ENCODE measurements at regions not wholly inside any gene's neighbourhood (a gene's known extent, or its start where the extent isn't known, plus 50 kb on each side); places are given as distances from the start of the nearest gene placed in this dataset.
A peak's percentile ranks its signal among the peaks of the same experiment; 100 is the strongest.

- no peak for DNase-seq (ENCODE audit: low read depth)
Observed at GRCh38 chr3:75985432-75985831, 200.1 kb upstream of the ZNF717 start.

- no peak for DNase-seq (ENCODE audit: low read depth)
Observed at GRCh38 chr3:76010252-76010651, 224.9 kb upstream of the ZNF717 start.

GRCh38 chr3:76011121-76011520 is 225.8 kb upstream of the ZNF717 start:
- DNase-seq (ENCODE audit: low read depth), result no peak

- no peak for DNase-seq (ENCODE audit: low read depth)
Observed at GRCh38 chr3:76015496-76015895, 230.1 kb upstream of the ZNF717 start.

- no peak for DNase-seq (ENCODE audit: low read depth)
Observed at GRCh38 chr3:76016111-76016510, 230.8 kb upstream of the ZNF717 start.

- no peak for DNase-seq (ENCODE audit: low read depth)
Observed at GRCh38 chr3:76016769-76017439, 231.6 kb upstream of the ZNF717 start.

- DNase-seq (ENCODE audit: low read depth), result no peak
Observed at GRCh38 chr3:76021376-76021775, 236.0 kb upstream of the ZNF717 start.

GRCh38 chr3:76024640-76025039 is 239.3 kb upstream of the ZNF717 start:
- peak; percentile 2 for DNase-seq (ENCODE audit: low read depth)

- no peak for DNase-seq (ENCODE audit: low read depth)
Observed at GRCh38 chr3:76025561-76025960, 240.2 kb upstream of the ZNF717 start.

GRCh38 chr3:76026379-76026778 is 241.0 kb upstream of the ZNF717 start:
- no peak for DNase-seq (ENCODE audit: low read depth)

GRCh38 chr3:76028774-76029173 is 243.4 kb upstream of the ZNF717 start:
- no peak for DNase-seq (ENCODE audit: low read depth)

GRCh38 chr3:76034649-76035048 is 249.3 kb upstream of the ZNF717 start:
- no peak for DNase-seq (ENCODE audit: low read depth)

- no peak for DNase-seq (ENCODE audit: low read depth)
Observed at GRCh38 chr3:76035117-76035516, 249.8 kb upstream of the ZNF717 start.

GRCh38 chr3:76038949-76039348 is 253.6 kb upstream of the ZNF717 start:
- no peak for DNase-seq (ENCODE audit: low read depth)

GRCh38 chr3:76039431-76039830 is 254.1 kb upstream of the ZNF717 start:
- DNase-seq (ENCODE audit: low read depth), result peak; percentile 61

GRCh38 chr3:76040946-76041345 is 255.6 kb upstream of the ZNF717 start:
- no peak for DNase-seq (ENCODE audit: low read depth)

- DNase-seq (ENCODE audit: low read depth), result no peak
Observed at GRCh38 chr3:76043746-76044145, 258.4 kb upstream of the ZNF717 start.

- DNase-seq (ENCODE audit: low read depth), result peak; percentile 15
Observed at GRCh38 chr3:76044601-76045600, 259.6 kb upstream of the ZNF717 start.

- no peak for DNase-seq (ENCODE audit: low read depth)
Observed at GRCh38 chr3:76047368-76047767, 262.0 kb upstream of the ZNF717 start.

GRCh38 chr3:76049776-76050175 is 264.4 kb upstream of the ZNF717 start:
- no peak for DNase-seq (ENCODE audit: low read depth)

GRCh38 chr3:76051145-76051544 is 265.8 kb upstream of the ZNF717 start:
- no peak for DNase-seq (ENCODE audit: low read depth)

- no peak for DNase-seq (ENCODE audit: low read depth)
Observed at GRCh38 chr3:76054404-76054803, 269.1 kb upstream of the ZNF717 start.

GRCh38 chr3:76061654-76062053 is 276.3 kb upstream of the ZNF717 start:
- no peak for DNase-seq (ENCODE audit: low read depth)
